ENCODE measurements at regions not wholly inside any gene's neighbourhood (a gene's known extent, or its start where the extent isn't known, plus 50 kb on each side); places are given as distances from the start of the nearest gene placed in this dataset.

GRCh38 chr9:75239176-75239575, 150.9 kb downstream of the OSTF1 start (continued):
- TF ChIP-seq ZNF142 (CRISPR knock-in tag; IDR thresholded peaks at IDR 0.05): no peak
- no peak for TF ChIP-seq ZNF367 (CRISPR knock-in tag; IDR thresholded peaks at IDR 0.05; ENCODE audit: borderline replicate concordance)
- peak; percentile 45; the same call in 1 of the 2 replicates for TF ChIP-seq HMG20A (CRISPR knock-in tag; IDR thresholded peaks at IDR 0.05; ENCODE audit: borderline replicate concordance)
- TF ChIP-seq PRDM15 (CRISPR knock-in tag; IDR thresholded peaks at IDR 0.05): no peak
- TF ChIP-seq ZNF232 (CRISPR knock-in tag; IDR thresholded peaks at IDR 0.05; ENCODE audit: borderline replicate concordance): no peak
- TF ChIP-seq NFYC (CRISPR knock-in tag; IDR thresholded peaks at IDR 0.05): no peak
- TF ChIP-seq STAT5B (CRISPR knock-in tag; IDR thresholded peaks at IDR 0.05): no peak
- TF ChIP-seq PHF21A (CRISPR knock-in tag; IDR thresholded peaks at IDR 0.05): no peak
